ENCODE measurements at regions not wholly inside any gene's neighbourhood (a gene's known extent, or its start where the extent isn't known, plus 50 kb on each side); places are given as distances from the start of the nearest gene placed in this dataset.

- no peak for DNase-seq
These were observed 424.9 kb downstream of the ADGRL2 start for GRCh38 chr1:82225421-82226185.

- no peak for DNase-seq
These were observed 422.4 kb downstream of the ADGRL2 start for GRCh38 chr1:82223091-82223490.

- no peak for DNase-seq
These were observed 421.0 kb downstream of the ADGRL2 start for GRCh38 chr1:82221721-82222120.

- DNase-seq, result no peak
These were observed 420.0 kb downstream of the ADGRL2 start for GRCh38 chr1:82220754-82221153.

- DNase-seq, result no peak
These were observed 419.1 kb downstream of the ADGRL2 start for GRCh38 chr1:82219841-82220240.

- no peak for DNase-seq
These were observed 418.1 kb downstream of the ADGRL2 start for GRCh38 chr1:82218846-82219245.

- no peak for DNase-seq
These were observed 415.1 kb downstream of the ADGRL2 start for GRCh38 chr1:82215853-82216175.

DNA sequence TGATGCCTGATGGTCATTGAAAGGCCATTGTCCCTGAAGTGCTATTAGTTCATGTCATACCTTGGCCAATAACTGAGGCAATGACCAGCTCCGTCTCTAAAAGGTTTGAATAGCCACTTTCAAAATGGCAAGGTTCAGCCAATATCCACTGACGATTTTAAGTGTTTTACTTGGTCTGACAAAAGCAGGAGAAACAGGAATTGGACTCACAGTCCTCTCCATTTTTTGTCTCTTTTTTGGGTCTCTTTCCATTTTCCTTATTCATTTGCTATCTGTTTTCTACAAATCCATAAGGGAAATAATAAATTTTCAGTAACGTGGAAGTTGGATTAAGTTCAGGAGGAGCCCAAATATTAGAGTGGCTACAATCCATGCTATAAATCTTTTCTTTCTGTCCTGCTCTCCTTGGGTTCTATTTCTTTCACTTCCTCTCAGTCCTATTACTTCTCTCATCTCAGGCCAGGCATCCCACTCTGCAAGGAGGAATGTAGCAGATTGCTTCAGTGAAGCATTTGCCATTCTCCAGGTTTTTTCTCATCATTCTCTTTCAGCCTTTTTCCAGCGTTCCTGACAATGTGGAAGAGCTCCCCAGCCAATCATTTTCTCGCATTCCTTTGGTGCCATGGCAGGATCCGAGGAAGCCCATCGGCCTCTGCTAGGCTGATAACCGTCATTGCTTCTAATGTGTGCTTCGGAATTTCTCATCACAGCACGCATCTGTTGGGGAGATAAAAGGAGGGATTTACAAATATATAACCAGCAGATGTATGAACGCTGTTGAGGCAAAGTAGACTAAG is 414.5 kb downstream of the ADGRL2 start:
- no peak for DNase-seq

DNA sequence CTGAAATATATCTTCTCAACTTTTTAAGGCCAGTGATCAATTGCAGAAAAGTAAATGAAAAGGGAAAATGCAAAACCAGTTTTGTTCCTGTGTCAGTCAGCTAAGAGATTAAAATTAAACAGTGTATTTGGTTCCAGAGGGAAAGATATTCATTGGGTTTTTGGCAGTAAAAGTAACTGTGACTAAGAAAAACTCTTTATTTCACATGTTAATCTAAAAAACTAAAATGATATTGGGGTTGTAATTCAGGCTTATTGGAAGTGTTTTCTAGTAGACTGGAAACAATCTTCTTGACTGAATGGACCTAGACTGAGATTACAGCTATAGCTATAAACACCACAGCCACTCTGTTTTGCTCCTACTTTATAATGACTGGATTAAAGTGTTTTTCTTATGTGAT is 413.9 kb downstream of the ADGRL2 start:
- no peak for DNase-seq

DNA sequence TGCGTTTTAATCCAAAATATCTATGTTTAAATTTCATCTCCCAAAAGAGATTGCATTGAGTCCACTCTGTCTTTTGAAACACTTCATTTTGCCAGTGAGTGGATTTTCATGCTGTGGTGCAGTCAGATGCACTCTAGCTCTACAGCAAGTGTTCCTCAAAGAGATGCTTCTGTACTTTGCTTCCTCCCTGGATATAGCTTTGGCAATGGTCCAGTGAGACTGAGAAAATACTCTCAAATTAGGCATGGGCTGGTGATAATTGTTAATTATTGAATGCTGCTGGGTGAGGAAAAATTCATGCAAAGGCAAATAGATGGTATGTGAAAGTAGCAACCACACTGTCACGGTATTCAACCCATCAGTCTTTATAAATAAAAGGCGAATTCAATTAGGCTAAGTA is 396.9 kb downstream of the ADGRL2 start:
- no peak for DNase-seq

DNA sequence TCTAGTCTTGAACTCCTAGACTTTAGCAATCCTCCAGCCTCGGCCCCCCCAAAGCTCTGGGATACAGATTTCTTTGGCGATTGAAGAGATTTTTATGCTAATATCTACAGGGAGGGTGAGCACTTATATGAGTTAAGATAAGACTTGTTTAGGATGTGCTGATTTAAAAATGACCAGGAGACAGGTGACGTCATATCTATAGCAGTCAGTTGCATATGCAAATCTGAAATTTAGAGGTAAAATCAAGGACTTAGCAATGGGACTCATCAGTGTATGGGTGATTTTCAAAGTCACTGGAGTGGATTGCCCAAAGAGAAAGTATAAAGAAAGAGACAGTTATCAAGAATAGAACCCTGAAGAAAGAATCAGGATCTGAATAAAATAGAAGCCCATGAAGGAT is 394.5 kb downstream of the ADGRL2 start:
- no peak for DNase-seq

GRCh38 chr1:82185084-82185483 is 384.4 kb downstream of the ADGRL2 start:
- no peak for DNase-seq

- no peak for DNase-seq
These were observed 381.1 kb downstream of the ADGRL2 start for GRCh38 chr1:82181846-82182245.

GRCh38 chr1:82179131-82179530 is 378.4 kb downstream of the ADGRL2 start:
- DNase-seq, result no peak

DNA sequence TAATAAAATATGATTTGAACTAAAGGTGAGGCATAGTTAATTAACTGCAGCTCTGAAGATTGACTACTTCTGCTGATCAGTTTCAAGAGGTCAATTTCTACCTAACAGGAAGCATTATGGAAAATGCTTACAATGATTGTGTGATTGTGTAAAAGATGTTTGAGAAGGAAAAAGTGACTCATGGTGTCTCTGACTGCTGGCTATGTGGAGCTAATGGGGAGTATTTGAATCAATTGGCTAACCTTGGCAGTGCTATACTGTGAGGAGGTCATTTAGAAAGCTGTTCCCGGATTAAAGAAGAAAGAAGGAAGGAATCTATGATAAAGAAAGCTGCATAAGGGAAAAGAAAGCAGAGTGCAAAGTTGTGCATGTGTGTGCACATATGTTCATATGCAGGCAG is 376.5 kb downstream of the ADGRL2 start:
- DNase-seq, result no peak

DNA sequence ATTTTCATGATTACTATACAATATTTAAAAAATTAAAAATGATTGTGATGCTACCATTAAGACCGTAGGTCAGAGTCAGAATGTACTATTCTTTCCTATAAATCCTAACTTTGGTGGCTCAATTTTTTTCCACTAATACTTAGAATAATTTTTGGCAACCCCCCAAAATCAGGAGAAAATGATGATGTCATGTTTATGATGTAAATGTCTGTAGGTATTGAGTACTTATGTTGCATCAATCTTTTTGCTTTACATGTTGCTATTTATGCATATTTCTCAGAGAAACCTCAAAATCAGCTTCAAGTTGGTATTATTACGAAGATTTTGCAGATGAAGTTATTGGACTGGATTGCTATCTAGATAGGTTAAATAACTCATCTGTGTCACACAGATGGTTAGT is 371.2 kb downstream of the ADGRL2 start:
- no peak for DNase-seq

- DNase-seq, result no peak
These were observed 367.7 kb downstream of the ADGRL2 start for GRCh38 chr1:82168482-82168881.

DNA sequence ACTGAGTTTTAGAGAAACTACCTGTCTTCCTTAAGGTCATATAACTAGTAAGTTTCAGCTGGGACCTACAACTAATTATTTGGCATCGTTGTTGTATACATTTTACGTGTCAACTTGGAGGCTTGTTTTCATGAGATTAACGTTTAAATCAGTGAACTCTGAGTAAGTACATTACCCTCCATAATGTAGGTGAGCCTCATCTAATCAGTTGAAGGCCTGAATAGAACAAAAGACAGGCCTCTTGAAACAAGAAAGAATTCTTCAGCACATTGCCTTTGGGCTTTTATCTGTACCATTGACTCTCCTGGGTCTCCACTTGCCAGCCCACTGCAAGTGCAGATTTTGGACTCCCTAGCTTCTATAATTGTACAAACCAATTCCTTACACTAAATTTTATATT is 364.6 kb downstream of the ADGRL2 start:
- no peak for DNase-seq

DNA sequence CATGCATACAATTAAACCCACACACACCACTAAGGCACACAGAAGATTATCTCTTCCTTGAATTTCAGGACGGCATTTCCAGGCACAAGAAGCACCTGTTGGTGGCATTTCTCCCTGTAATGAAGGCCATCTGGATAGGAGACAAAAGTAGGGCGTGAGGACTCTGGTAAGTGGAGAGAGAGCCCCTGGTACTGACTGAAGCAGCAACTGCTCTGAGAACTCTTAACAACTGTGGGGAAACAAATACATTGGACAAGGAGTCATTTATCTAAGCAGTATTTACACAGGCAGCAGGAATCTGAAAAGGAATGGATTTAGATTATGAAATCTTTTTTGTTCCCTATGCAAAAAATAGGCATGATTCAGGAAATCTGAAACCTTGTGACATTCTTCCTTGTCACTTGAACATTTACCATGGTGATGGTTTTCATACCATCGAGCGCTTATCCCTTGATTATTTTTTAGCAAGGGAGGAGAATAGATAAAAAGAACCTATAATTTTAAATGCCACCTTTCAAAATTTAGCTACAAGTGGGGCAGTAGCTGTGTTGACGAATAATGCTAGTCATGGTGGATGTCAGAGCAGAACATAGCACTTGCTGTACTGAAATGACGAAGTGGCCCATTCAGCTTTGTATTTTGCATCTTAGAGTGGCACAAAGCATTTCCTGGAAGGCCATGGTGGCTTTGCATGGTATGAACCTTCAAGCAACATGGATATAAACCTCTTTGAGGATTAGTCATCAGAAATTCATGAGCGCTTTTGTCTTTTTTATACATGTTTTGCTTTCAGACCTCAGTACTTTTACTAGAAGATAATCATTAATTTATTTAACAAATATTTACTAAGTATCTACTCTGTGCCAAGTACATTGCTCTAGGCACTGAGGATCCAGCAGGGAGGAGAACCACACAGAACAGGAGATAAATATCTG is 362.0 kb downstream of the ADGRL2 start:
- DNase-seq, result no peak

DNA sequence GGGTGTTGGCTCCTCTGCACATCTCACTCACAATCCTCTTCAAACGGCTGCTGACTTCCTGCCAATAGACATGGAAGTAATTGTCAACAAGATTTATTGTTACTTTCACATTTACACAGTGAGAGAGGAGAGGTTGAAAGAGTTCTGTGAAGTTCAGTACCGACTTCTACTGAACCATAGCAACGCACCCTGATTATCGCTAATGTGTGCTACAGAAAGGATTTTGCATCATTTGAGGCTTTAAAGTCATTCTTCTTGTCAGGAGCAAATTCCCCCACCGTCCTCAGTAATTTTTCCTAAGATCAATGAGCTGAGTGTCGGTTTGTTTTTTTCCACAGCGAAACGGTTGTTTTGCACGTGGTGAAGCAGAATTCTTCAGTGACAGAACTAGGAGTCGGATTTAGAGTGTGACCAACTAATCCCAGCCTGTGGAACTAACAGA is 361.0 kb downstream of the ADGRL2 start:
- no peak for DNase-seq

DNA sequence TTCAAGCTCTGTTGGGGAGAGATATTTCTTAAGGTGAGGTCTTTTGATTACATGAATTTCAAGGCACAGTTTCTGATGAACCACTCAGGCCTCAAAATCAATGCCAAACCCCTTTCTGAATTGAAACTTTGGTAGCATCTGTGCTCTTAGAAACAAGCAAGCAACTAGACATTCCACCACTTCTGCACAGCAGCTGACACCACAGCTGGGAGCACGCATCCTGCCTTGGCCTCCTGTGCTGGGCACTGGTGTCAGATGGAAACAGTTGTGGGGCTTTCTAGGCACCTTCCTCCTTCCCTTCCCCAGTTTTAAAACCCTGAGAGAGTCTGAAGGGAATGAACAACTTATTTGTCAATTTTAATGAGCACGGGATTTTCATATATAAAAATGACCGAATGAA is 360.2 kb downstream of the ADGRL2 start:
- no peak for DNase-seq

GRCh38 chr1:82160036-82160435 is 359.3 kb downstream of the ADGRL2 start:
- no peak for DNase-seq

- no peak for DNase-seq
These were observed 358.2 kb downstream of the ADGRL2 start for GRCh38 chr1:82158981-82159380.
